ENCODE measurements at regions not wholly inside any gene's neighbourhood (a gene's known extent, or its start where the extent isn't known, plus 50 kb on each side); places are given as distances from the start of the nearest gene placed in this dataset.

DNA sequence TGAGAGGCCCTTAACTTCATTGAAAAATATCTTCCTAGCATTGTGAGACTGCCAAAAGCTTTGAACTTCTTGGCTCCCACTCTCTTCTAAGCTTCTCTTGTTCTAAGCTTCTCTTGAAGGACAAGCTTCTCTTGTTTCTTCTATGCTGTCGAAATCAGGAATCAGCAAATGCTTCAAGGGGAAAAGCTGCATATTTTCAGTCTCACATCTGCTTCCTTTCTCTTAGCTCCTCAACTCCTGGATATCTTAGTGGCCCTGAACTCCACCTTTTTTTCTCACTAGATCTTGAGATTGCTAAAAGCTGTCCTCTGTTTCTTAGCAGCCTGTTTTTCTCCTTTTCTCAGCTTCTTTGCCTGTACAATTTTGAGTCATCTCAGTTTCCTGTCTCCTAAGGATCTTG is 73.0 kb downstream of the NEUROD6 start:
- Histone ChIP-seq H3K18ac (ENCODE audit: insufficient read length, low read depth, low read length) (no peak overlapping the region), H3K79me2 (ENCODE audit: insufficient read depth, low read length) (no peaks in the 10 kb centered on the region), H3K27ac (ENCODE audit: insufficient read length, low read depth, low read length) (no peak overlapping the region), H3K4ac (ENCODE audit: low read depth, low read length) (no peak overlapping the region), H3T11ph (ENCODE audit: low read length) (no peak overlapping the region), H3K4me2 (ENCODE audit: insufficient read depth, insufficient read length, low read length) (no peak overlapping the region), H2BK12ac (ENCODE audit: insufficient read length, low read depth, low read length) (no peak overlapping the region), H3K14ac (ENCODE audit: insufficient read depth, low read length) (no peak overlapping the region), H2BK5ac (ENCODE audit: insufficient read length, low read length) (no peak overlapping the region), H4K8ac (replicated peaks; ENCODE audit: insufficient read length, low read depth, low read length) (no peak overlapping the region), H3K9ac (ENCODE audit: extremely low read depth, insufficient read length, low read length) (no peak overlapping the region), H3K23ac (ENCODE audit: insufficient read length, low read depth, low read length) (no peak overlapping the region), H3K9me3 (ENCODE audit: control insufficient read depth, low read depth, low read length) (no peaks in the 10 kb centered on the region), H2AFZ (ENCODE audit: low read length) (no peak overlapping the region), H3K4me1 (ENCODE audit: insufficient read depth, low read length) (no peaks in the 10 kb centered on the region), H3K27me3 (ENCODE audit: insufficient read depth, low read length) (no peaks in the 10 kb centered on the region), H3K56ac (ENCODE audit: insufficient read length, low read depth, low read length) (no peak overlapping the region), H2BK20ac (ENCODE audit: low read depth, low read length, poor library complexity, severe bottlenecking) (no peak overlapping the region), H4K91ac (ENCODE audit: insufficient read length, low read depth, low read length) (no peak overlapping the region), H2AK5ac (ENCODE audit: insufficient read length, low read length) (no peak overlapping the region), H3K23me2 (ENCODE audit: insufficient read length, low read depth, low read length, poor library complexity, severe bottlenecking) (no peaks in the 10 kb centered on the region), H3K79me1 (ENCODE audit: insufficient read depth, low read depth, low read length, poor library complexity, severe bottlenecking) (no peaks in the 10 kb centered on the region), H4K20me1 (ENCODE audit: control insufficient read depth, insufficient read depth, insufficient read length) (no peaks in the 10 kb centered on the region), H4K5ac (ENCODE audit: insufficient read length, low read depth, low read length) (no peak overlapping the region), H2BK120ac (ENCODE audit: low read depth, low read length, poor library complexity, severe bottlenecking) (no peak overlapping the region), H2BK15ac (ENCODE audit: low read depth, low read length) (no peak overlapping the region)
- Mint-ChIP-seq H3K36me3 (ENCODE audit: insufficient read depth in 1 of 3, low read depth in 3 of 3) (no peaks in the 10 kb centered on the region), H3K4me3 (no peak overlapping the region), H3K27ac (no peak overlapping the region; a peak in 1 of 7 replicates), H3K9me3 (no peaks in the 10 kb centered on the region), H3K4me1 (no peaks in the 10 kb centered on the region), H3K27me3 (ENCODE audit: low read depth) (no peaks in the 10 kb centered on the region; the same call in 1 of the 2 replicates)
- no peak for DNase-seq
- no CpG with 5 or more reads among the region's 1 CpG for whole genome bisulfite sequencing (ENCODE audit: extremely low coverage, insufficient read length, low lambda C conversion rate)
- no peak for TF ChIP-seq CTCF (conservative IDR thresholded peaks at IDR 0.05)

All from H9 (cell line).